ENCODE measurements at regions not wholly inside any gene's neighbourhood (a gene's known extent, or its start where the extent isn't known, plus 50 kb on each side); places are given as distances from the start of the nearest gene placed in this dataset.

DNA sequence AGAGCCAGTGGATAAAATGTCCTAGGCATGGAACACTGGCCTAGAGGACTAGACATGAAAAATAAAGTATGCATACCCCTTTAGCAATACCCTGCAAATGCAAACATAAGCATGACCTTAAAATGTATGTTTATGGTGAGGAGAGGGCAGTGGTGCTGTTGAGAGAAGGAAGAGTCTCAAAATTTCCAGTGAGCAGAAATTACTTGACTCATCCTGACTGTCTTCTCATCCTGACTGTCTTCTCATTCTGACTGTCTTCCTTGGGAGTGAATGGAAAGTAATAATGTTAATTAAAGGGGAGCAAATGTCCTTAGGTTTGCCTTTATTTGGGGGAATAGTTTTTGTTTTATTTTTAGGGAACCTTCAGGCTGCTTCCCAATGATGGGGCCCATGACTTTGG is 121.5 kb upstream of the GALNT15 start:
- TF ChIP-seq EZH2 (IDR thresholded peaks at IDR 0.05; ENCODE audit: low read length), result no peak
- TF ChIP-seq, protein P1, sequence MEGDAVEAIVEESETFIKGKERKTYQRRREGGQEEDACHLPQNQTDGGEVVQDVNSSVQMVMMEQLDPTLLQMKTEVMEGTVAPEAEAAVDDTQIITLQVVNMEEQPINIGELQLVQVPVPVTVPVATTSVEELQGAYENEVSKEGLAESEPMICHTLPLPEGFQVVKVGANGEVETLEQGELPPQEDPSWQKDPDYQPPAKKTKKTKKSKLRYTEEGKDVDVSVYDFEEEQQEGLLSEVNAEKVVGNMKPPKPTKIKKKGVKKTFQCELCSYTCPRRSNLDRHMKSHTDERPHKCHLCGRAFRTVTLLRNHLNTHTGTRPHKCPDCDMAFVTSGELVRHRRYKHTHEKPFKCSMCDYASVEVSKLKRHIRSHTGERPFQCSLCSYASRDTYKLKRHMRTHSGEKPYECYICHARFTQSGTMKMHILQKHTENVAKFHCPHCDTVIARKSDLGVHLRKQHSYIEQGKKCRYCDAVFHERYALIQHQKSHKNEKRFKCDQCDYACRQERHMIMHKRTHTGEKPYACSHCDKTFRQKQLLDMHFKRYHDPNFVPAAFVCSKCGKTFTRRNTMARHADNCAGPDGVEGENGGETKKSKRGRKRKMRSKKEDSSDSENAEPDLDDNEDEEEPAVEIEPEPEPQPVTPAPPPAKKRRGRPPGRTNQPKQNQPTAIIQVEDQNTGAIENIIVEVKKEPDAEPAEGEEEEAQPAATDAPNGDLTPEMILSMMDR (optimal IDR thresholded peaks at IDR 0.05 in 1 of 3, IDR thresholded peaks at IDR 0.05 in 1 of 3, conservative IDR thresholded peaks at IDR 0.05 in 1 of 3; ENCODE audit: extremely low read depth in 1 of 3, insufficient read depth in 2 of 3, low read length in 3 of 3), result no peak

Measured in keratinocyte (primary cell).